Activated T-helper 1 cell treated with anti-CD3 and anti-CD28 coated beads, Interleukin-12 subunit alpha, Interleukin-12 subunit beta, Interleukin-2, Interleukin-4 antibody, amounts not matched to agents 30 ng/mL and 10 ng/mL and 1 ng/mL, durations not matched to agents 14 hours and 24 hours and 36 hours (primary cell): ENCODE measurements at regions not wholly inside any gene's neighbourhood (a gene's known extent, or its start where the extent isn't known, plus 50 kb on each side); places are given as distances from the start of the nearest gene placed in this dataset.
"Not testable (repeated sequence)": the region's sequence is repeated elsewhere in the genome, so short reads cannot be mapped to it uniquely, and the experiment has no call there.

Experiments
- DNase-seq: peaks from one replicate; pipeline ENCODE4 v3.0.0; 2021; ENCODE audit warnings: low spot score
- H3K27ac Mint-ChIP-seq: one replicate; pipeline ENCODE4 v1.8.0; 2021; ENCODE audit warnings: mild to moderate bottlenecking, mixed read lengths
- H3K27me3 Mint-ChIP-seq: one replicate; pipeline ENCODE4 v1.8.0; 2022; ENCODE audit warnings: mild to moderate bottlenecking, moderate library complexity, mixed read lengths; ENCODE audit not compliant: insufficient read depth
- H3K36me3 Mint-ChIP-seq: one replicate; pipeline ENCODE4 v1.8.0; 2021; ENCODE audit warnings: low read depth, mixed read lengths
- H3K4me1 Mint-ChIP-seq: one replicate; pipeline ENCODE4 v1.8.0; 2021; ENCODE audit warnings: low read depth, mixed read lengths
- H3K4me3 Mint-ChIP-seq: one replicate; pipeline ENCODE4 v1.8.0; 2021; ENCODE audit warnings: mild to moderate bottlenecking, moderate library complexity, mixed read lengths
- H3K9me3 Mint-ChIP-seq: one replicate; pipeline ENCODE4 v1.8.0; 2021; ENCODE audit warnings: mixed read lengths
- intact Hi-C: fragments of 100-400 bp; cut with micrococcal nuclease; formaldehyde crosslinking; loops from one replicate; pipeline ENCODE4 v1.15.1; 2024

GRCh38 chr1:220942278-220942677, 63.0 kb downstream of the HLX start:
- H3K36me3 Mint-ChIP-seq: no peaks in the 10 kb centered on the region
- H3K4me1 Mint-ChIP-seq: no peaks in the 10 kb centered on the region
- peaks cover 8% of the 10 kb centered on the region for H3K9me3 Mint-ChIP-seq
- intact Hi-C loops: no loop called here
- H3K27ac Mint-ChIP-seq: no peak overlapping the region
- no peak overlapping the region for H3K4me3 Mint-ChIP-seq
- H3K27me3 Mint-ChIP-seq: no peaks in the 10 kb centered on the region
- no peak for DNase-seq

GRCh38 chr1:220942914-220943313, 63.7 kb downstream of the HLX start:
- H3K4me1 Mint-ChIP-seq, H3K4me3 Mint-ChIP-seq, DNase-seq, H3K9me3 Mint-ChIP-seq, intact Hi-C loops, H3K27ac Mint-ChIP-seq, H3K27me3 Mint-ChIP-seq, H3K36me3 Mint-ChIP-seq: not testable (repeated sequence)

- H3K27me3 Mint-ChIP-seq: no peaks in the 10 kb centered on the region
These were observed 64.2 kb downstream of the HLX start for GRCh38 chr1:220943319-220943996.

GRCh38 chr1:220950576-220950975, 71.3 kb downstream of the HLX start:
- Mint-ChIP-seq H3K36me3 (no peaks in the 10 kb centered on the region), H3K9me3 (peaks cover 13% of the 10 kb centered on the region), H3K27me3 (no peaks in the 10 kb centered on the region), H3K4me1 (no peaks in the 10 kb centered on the region), H3K27ac (no peak overlapping the region), H3K4me3 (no peak overlapping the region)
- no peak for DNase-seq
- intact Hi-C loops: no loop called here

More at GRCh38 chr1:220943319-220943996, 64.2 kb downstream of the HLX start:
- H3K36me3 Mint-ChIP-seq: no peaks in the 10 kb centered on the region
- H3K4me1 Mint-ChIP-seq: no peaks in the 10 kb centered on the region
- H3K4me3 Mint-ChIP-seq: no peak overlapping the region
- no peak for DNase-seq
- no peak overlapping the region for H3K27ac Mint-ChIP-seq
- intact Hi-C loops: no loop called here
- peaks cover 8% of the 10 kb centered on the region for H3K9me3 Mint-ChIP-seq

- H3K36me3 Mint-ChIP-seq: no peaks in the 10 kb centered on the region
- intact Hi-C loops: no loop called here
- no peak for DNase-seq
- H3K27ac Mint-ChIP-seq: no peak overlapping the region
- no peaks in the 10 kb centered on the region for H3K27me3 Mint-ChIP-seq
- H3K4me1 Mint-ChIP-seq: no peaks in the 10 kb centered on the region
- H3K4me3 Mint-ChIP-seq: no peak overlapping the region
- H3K9me3 Mint-ChIP-seq: peaks cover 13% of the 10 kb centered on the region
These were observed 73.9 kb downstream of the HLX start for GRCh38 chr1:220952961-220953643.

GRCh38 chr1:220954321-220955075, 75.3 kb downstream of the HLX start:
- H3K4me3 Mint-ChIP-seq: no peak overlapping the region
- no peak overlapping the region for H3K27ac Mint-ChIP-seq
- no peak for DNase-seq
- H3K27me3 Mint-ChIP-seq: no peaks in the 10 kb centered on the region
- H3K36me3 Mint-ChIP-seq: no peaks in the 10 kb centered on the region
- peaks cover 8% of the 10 kb centered on the region for H3K9me3 Mint-ChIP-seq
- no peaks in the 10 kb centered on the region for H3K4me1 Mint-ChIP-seq
- intact Hi-C loops: no loop called here

- Mint-ChIP-seq H3K9me3 (peaks cover 3% of the 10 kb centered on the region), H3K4me3 (no peak overlapping the region), H3K27ac (no peak overlapping the region), H3K4me1 (no peaks in the 10 kb centered on the region), H3K27me3 (no peaks in the 10 kb centered on the region), H3K36me3 (no peaks in the 10 kb centered on the region)
- intact Hi-C loops: no loop called here
- DNase-seq: no peak
These were observed 75.9 kb downstream of the HLX start for GRCh38 chr1:220955116-220955515.

- intact Hi-C loops: no loop called here
- Mint-ChIP-seq H3K4me3 (no peak overlapping the region), H3K9me3 (no peaks in the 10 kb centered on the region), H3K36me3 (no peaks in the 10 kb centered on the region), H3K27me3 (no peaks in the 10 kb centered on the region), H3K4me1 (no peaks in the 10 kb centered on the region), H3K27ac (no peak overlapping the region)
- DNase-seq: no peak
These were observed 77.4 kb downstream of the HLX start for GRCh38 chr1:220956501-220957232.

- H3K27ac Mint-ChIP-seq: no peak overlapping the region
- H3K4me3 Mint-ChIP-seq: no peak overlapping the region
- H3K9me3 Mint-ChIP-seq: no peaks in the 10 kb centered on the region
- H3K36me3 Mint-ChIP-seq: no peaks in the 10 kb centered on the region
- H3K27me3 Mint-ChIP-seq: no peaks in the 10 kb centered on the region
- intact Hi-C loops: no loop called here
- no peak for DNase-seq
- no peaks in the 10 kb centered on the region for H3K4me1 Mint-ChIP-seq
These were observed 78.0 kb downstream of the HLX start for GRCh38 chr1:220957233-220957605.

- H3K27me3 Mint-ChIP-seq: no peaks in the 10 kb centered on the region
- H3K4me3 Mint-ChIP-seq: no peak overlapping the region
- no peak for DNase-seq
- H3K27ac Mint-ChIP-seq: no peak overlapping the region
- intact Hi-C loops: no loop called here
- no peaks in the 10 kb centered on the region for H3K9me3 Mint-ChIP-seq
- no peaks in the 10 kb centered on the region for H3K36me3 Mint-ChIP-seq
- no peaks in the 10 kb centered on the region for H3K4me1 Mint-ChIP-seq
These were observed 79.0 kb downstream of the HLX start for GRCh38 chr1:220958234-220958633.

GRCh38 chr1:220962031-220962751, 82.9 kb downstream of the HLX start:
- Mint-ChIP-seq H3K27me3 (no peaks in the 10 kb centered on the region), H3K9me3 (no peaks in the 10 kb centered on the region), H3K36me3 (no peaks in the 10 kb centered on the region), H3K4me3 (no peak overlapping the region), H3K4me1 (no peaks in the 10 kb centered on the region), H3K27ac (no peak overlapping the region)
- no peak for DNase-seq
- intact Hi-C loops: no loop called here

GRCh38 chr1:220966041-220966440, 86.8 kb downstream of the HLX start:
- peaks cover 1% of the 10 kb centered on the region for H3K27me3 Mint-ChIP-seq
- no peak overlapping the region for H3K27ac Mint-ChIP-seq
- intact Hi-C loops: no loop called here
- H3K4me1 Mint-ChIP-seq: no peaks in the 10 kb centered on the region
- no peaks in the 10 kb centered on the region for H3K36me3 Mint-ChIP-seq
- no peak overlapping the region for H3K4me3 Mint-ChIP-seq
- DNase-seq: no peak
- H3K9me3 Mint-ChIP-seq: no peaks in the 10 kb centered on the region
